K562 (cell line): ENCODE measurements at regions not wholly inside any gene's neighbourhood (a gene's known extent, or its start where the extent isn't known, plus 50 kb on each side); places are given as distances from the start of the nearest gene placed in this dataset.

ENCODE experiments used
- ATAC-seq: fragments of 200-7000 bp; cut with Tn5 transposase; 3 replicates; pipeline ENCODE4 v1.9.1; 2020; ENCODE audit warnings: moderate library complexity
- BruUV-seq: library from RNA; stranded (reverse); fragments of 400-500 nt; replicated peaks from 2 replicates; lab custom pipeline; 2021; lab: Mats Ljungman, UMichigan
- CTCF ChIA-PET: fragments of 300-600 bp; formaldehyde crosslinking; extraction: SDS; loops from one replicate; lab custom pipeline; 2021; ENCODE audit warnings: low intra/inter-chr PET ratio; lab: Yijun Ruan, JAX
- POLR2A ChIA-PET: fragments of 300-600, 350-650 bp; sonication (Branson Sonifier 250); formaldehyde crosslinking; extraction: SDS; loops from one replicate; lab custom pipeline; 2021; ENCODE audit warnings: antibody characterized with exemption, inconsistent platforms; lab: Yijun Ruan, JAX
- DNase-seq, 4 experiments: peaks; one replicate each; pipeline versions ENCODE4 v3.0.0 to v3.0.0-alpha.2; 2011 to 2018; ENCODE audit warnings: low spot score in 3 of 4, mixed read lengths in 3 of 4; ENCODE audit errors: extremely low read depth in 1 of 4
- FAIRE-seq: peaks from 2 replicates; lab custom pipeline; 2011; peaks lifted over from hg19 to GRCh38; lab: Jason Lieb, UNC
- H2AFZ ChIP-seq: 2 replicates; pipeline ENCODE4 v1.6.0; 2011; ENCODE audit warnings: low read depth, low read length, control low read depth, inconsistent platforms
- H3K27ac ChIP-seq: fragments of 200-600 bp; 3 replicates; pipeline ENCODE4 v1.8.0; 2011; ENCODE audit warnings: low read depth, mild to moderate bottlenecking, control low read depth, inconsistent platforms, low read length, moderate library complexity, mixed read lengths; ENCODE audit errors: extremely low read depth
- H3K27me3 ChIP-seq, 2 experiments: fragments of 300-600 bp in 1 of 2; 2 replicates in 1 of 2; 3 replicates in 1 of 2; pipeline versions ENCODE4 v1.6.0 to v1.8.0; 2011; ENCODE audit warnings: inconsistent platforms in 2 of 2, low read length in 2 of 2, mild to moderate bottlenecking in 1 of 2, mixed read lengths in 1 of 2, moderate library complexity in 1 of 2; ENCODE audit not compliant: control insufficient read depth in 2 of 2, insufficient read depth in 2 of 2
- H3K36me3 ChIP-seq: fragments of 300-600 bp; 3 replicates; pipeline ENCODE4 v1.8.0; 2011; ENCODE audit warnings: mild to moderate bottlenecking, low read length, inconsistent platforms; ENCODE audit not compliant: control insufficient read depth, insufficient read depth
- H3K4me1 ChIP-seq, 2 experiments: fragments of 200-600 bp in 1 of 2; replicated peaks in 1 of 2; 2 replicates in 1 of 2; 3 replicates in 1 of 2; pipeline versions ENCODE4 v1.5.1 to v1.8.0; 2011; ENCODE audit warnings: inconsistent platforms in 2 of 2, low read length in 2 of 2, mild to moderate bottlenecking in 1 of 2, mixed read lengths in 1 of 2, moderate library complexity in 1 of 2; ENCODE audit not compliant: control insufficient read depth in 2 of 2, insufficient read depth in 2 of 2
- H3K4me2 ChIP-seq: 2 replicates; pipeline ENCODE4 v1.6.1; 2011; ENCODE audit warnings: low read length, control low read depth, inconsistent platforms, mixed read lengths; ENCODE audit not compliant: insufficient read depth
- H3K4me3 ChIP-seq: fragments of 200-600 bp; sonication (generic), shearing (Covaris generic); 2 replicates; pipeline ENCODE4 v1.5.1; 2016; ENCODE audit warnings: control low read depth, inconsistent platforms
- H3K79me2 ChIP-seq: fragments of 200-600 bp; 3 replicates; pipeline ENCODE4 v1.8.0; 2011; ENCODE audit warnings: low read length, inconsistent platforms; ENCODE audit not compliant: control insufficient read depth, insufficient read depth
- H3K9ac ChIP-seq, 2 experiments: 2 replicates each; pipeline versions ENCODE4 v1.6.0 to v1.6.1; 2011; ENCODE audit warnings: low read depth in 2 of 2, low read length in 2 of 2, control low read depth in 1 of 2, inconsistent platforms in 1 of 2, mild to moderate bottlenecking in 1 of 2, mixed read lengths in 1 of 2; ENCODE audit not compliant: insufficient read depth in 1 of 2
- H3K9me1 ChIP-seq: one replicate; pipeline ENCODE4 v1.6.0; 2011; ENCODE audit warnings: inconsistent platforms, mild to moderate bottlenecking, low read length, moderate library complexity; ENCODE audit not compliant: control insufficient read depth, insufficient read depth
- H3K9me3 ChIP-seq: replicated peaks from 2 replicates; pipeline ENCODE4 v1.5.1; 2011; ENCODE audit warnings: low read depth, low read length, inconsistent platforms; ENCODE audit not compliant: control insufficient read depth, insufficient read depth
- H4K20me1 ChIP-seq: replicated peaks from 2 replicates; pipeline ENCODE4 v1.6.1; 2011; ENCODE audit warnings: low read length, inconsistent platforms, mixed read lengths; ENCODE audit not compliant: control insufficient read depth, insufficient read depth
- CREM ChIP-seq: IDR thresholded peaks from 2 replicates; pipeline ENCODE4 v1.6.1; 2014; ENCODE audit warnings: antibody characterized with exemption, low read depth
- IFI16 ChIP-seq: fragments of 250-450 bp; sonication (Bioruptor Pico); IDR thresholded peaks from 2 replicates; pipeline ENCODE4 v2.1.2; 2022; ENCODE audit warnings: mild to moderate bottlenecking, inconsistent platforms
- ZBTB12 ChIP-seq: fragments of 250-450 bp; sonication (Bioruptor Pico); IDR thresholded peaks from 2 replicates; pipeline ENCODE4 v1.4.0; 2020
- ZNF212 ChIP-seq: fragments of 450-650 bp; formaldehyde crosslinking; IDR thresholded peaks from 2 replicates; pipeline ENCODE4 v1.4.0; 2020; ENCODE audit warnings: mild to moderate bottlenecking
- ZNF384 ChIP-seq: IDR thresholded peaks from 2 replicates; pipeline ENCODE4 v1.6.1; 2012; ENCODE audit warnings: low read depth, low read length, improper control_type of control experiment
- WGBS: fragments of 100-300 bp; shearing (Covaris generic); methylation state at CpG from one replicate; pipeline ENCODE4 v1.1.6; 2016; ENCODE audit warnings: low coverage, mixed read lengths; ENCODE audit not compliant: insufficient coverage; ENCODE audit errors: missing lambda C conversion rate; 5-methylcytosine and 5-hydroxymethylcytosine counted together
- in situ Hi-C: fragments of 300-500 bp; cut with MboI; formaldehyde crosslinking; loops from 4 replicates; pipeline ENCODE4 v1.15.0; 2018; ENCODE audit warnings: inconsistent platforms, mixed read lengths
- intact Hi-C: fragments of 100-400 bp; cut with micrococcal nuclease; formaldehyde crosslinking; loops from 2 replicates; pipeline ENCODE4 v1.14.2; 2022

GRCh38 chr9:79469164-79469563 lies 102.6 kb upstream of the TLE4 start:
- Histone ChIP-seq H3K4me2 (no peak overlapping the region), H3K27me3 (no peaks in the 10 kb centered on the region), H3K79me2 (no peaks in the 10 kb centered on the region), H3K4me1 (no peaks in the 10 kb centered on the region), H3K4me3 (no peak overlapping the region), H3K9me1 (no peaks in the 10 kb centered on the region), H3K9ac (no peak overlapping the region), H3K27ac (no peak overlapping the region), H3K9me3 (no peaks in the 10 kb centered on the region), H3K36me3 (no peaks in the 10 kb centered on the region), H4K20me1 (no peaks in the 10 kb centered on the region), H2AFZ (no peak overlapping the region)
- BruUV-seq, result no TSS peak
- no peak for DNase-seq
- ATAC-seq, result no peak
- intact Hi-C loops, result no loop called here
- 0% methylated on average over 2 of the region's 2 CpGs for WGBS
- POLR2A ChIA-PET, result no interaction called here
- no peak for TF ChIP-seq ZNF212 (CRISPR knock-in tag)
- FAIRE-seq, result no peak
- in situ Hi-C loops, result no loop called here
- CTCF ChIA-PET, result no interaction called here

GRCh38 chr9:79470954-79471353 lies 100.8 kb upstream of the TLE4 start:
- no peaks in the 10 kb centered on the region for H3K4me1 ChIP-seq
- intact Hi-C loops, result no loop called here
- in situ Hi-C loops, result no loop called here
- WGBS, result 6% methylated on average over 2 of the region's 2 CpGs
- ATAC-seq (no peak), DNase-seq (no peak), FAIRE-seq (no peak)
- no TSS peak for BruUV-seq
- no peaks in the 10 kb centered on the region for H3K79me2 ChIP-seq
- TF ChIP-seq ZBTB12 (CRISPR knock-in tag) (no peak), IFI16 (CRISPR knock-in tag) (no peak), CREM (no peak), ZNF384 (no peak)
- POLR2A ChIA-PET, result no interaction called here
- H3K9me1 ChIP-seq, result no peaks in the 10 kb centered on the region
- H3K27ac ChIP-seq, result no peak overlapping the region
- H2AFZ ChIP-seq, result no peak overlapping the region
- no peak overlapping the region for H3K4me2 ChIP-seq
- CTCF ChIA-PET, result no interaction called here
- H3K4me3 ChIP-seq, result no peak overlapping the region
- H3K9me3 ChIP-seq, result no peaks in the 10 kb centered on the region
- H3K27me3 ChIP-seq, result no peaks in the 10 kb centered on the region
- H4K20me1 ChIP-seq, result no peaks in the 10 kb centered on the region
- no peak overlapping the region for H3K9ac ChIP-seq
- no peaks in the 10 kb centered on the region for H3K36me3 ChIP-seq
